Endodermal cell (in vitro differentiated cells): ENCODE measurements at regions not wholly inside any gene's neighbourhood (a gene's known extent, or its start where the extent isn't known, plus 50 kb on each side); places are given as distances from the start of the nearest gene placed in this dataset.

Experiments used
- DNase-seq: peaks from one replicate; pipeline ENCODE4 v3.0.0-alpha.2; 2017
- H3K27ac ChIP-seq: 2 replicates; pipeline ENCODE4 v1.5.1; 2013; ENCODE audit warnings: mild to moderate bottlenecking, low read depth, low read length, moderate library complexity
- H3K27me3 ChIP-seq: 2 replicates; pipeline ENCODE4 v1.6.1; 2013; ENCODE audit warnings: mild to moderate bottlenecking, low read length, moderate library complexity; ENCODE audit not compliant: insufficient read depth, control insufficient read depth, poor library complexity, severe bottlenecking
- H3K36me3 ChIP-seq: 2 replicates; pipeline ENCODE4 v1.7.0; 2013; ENCODE audit warnings: mild to moderate bottlenecking, low read length, moderate library complexity; ENCODE audit not compliant: control insufficient read depth, insufficient read depth
- H3K4me1 ChIP-seq: one replicate; pipeline ENCODE4 v1.7.0; 2013; ENCODE audit warnings: low read length; ENCODE audit not compliant: control insufficient read depth, insufficient read depth
- H3K4me3 ChIP-seq: 2 replicates; pipeline ENCODE4 v1.5.1; 2013; ENCODE audit warnings: mild to moderate bottlenecking, low read length, moderate library complexity
- H3K9ac ChIP-seq: 2 replicates; pipeline ENCODE4 v1.6.1; 2013; ENCODE audit warnings: mild to moderate bottlenecking, low read length, moderate library complexity; ENCODE audit not compliant: poor library complexity, severe bottlenecking; ENCODE audit errors: extremely low read depth
- H3K9me3 ChIP-seq: 2 replicates; pipeline ENCODE4 v1.6.1; 2013; ENCODE audit warnings: mild to moderate bottlenecking, low read length, moderate library complexity; ENCODE audit not compliant: control insufficient read depth
- H3K27ac Mint-ChIP-seq: 2 replicates; pipeline ENCODE4 v1.8.0; 2020; ENCODE audit warnings: mixed read lengths
- H3K27me3 Mint-ChIP-seq: 2 replicates; pipeline ENCODE4 v1.8.0; 2021; ENCODE audit warnings: mild to moderate bottlenecking, mixed read lengths; ENCODE audit not compliant: insufficient read depth
- H3K36me3 Mint-ChIP-seq: 2 replicates; pipeline ENCODE4 v1.8.0; 2020; ENCODE audit warnings: low read depth, mixed read lengths
- H3K4me1 Mint-ChIP-seq: 2 replicates; pipeline ENCODE4 v1.8.0; 2020; ENCODE audit warnings: mixed read lengths
- H3K4me3 Mint-ChIP-seq: 2 replicates; pipeline ENCODE4 v1.8.0; 2020; ENCODE audit warnings: mild to moderate bottlenecking, moderate library complexity, mixed read lengths
- H3K9me3 Mint-ChIP-seq: 2 replicates; pipeline ENCODE4 v1.8.0; 2020; ENCODE audit warnings: mild to moderate bottlenecking, mixed read lengths
- CTCF ChIP-seq: fragments of 200-600 bp; sonication (generic); conservative IDR thresholded peaks from 2 replicates; pipeline ENCODE4 v1.5.0; 2021; ENCODE audit warnings: antibody characterized with exemption, mild to moderate bottlenecking
- WGBS, 2 experiments: methylation state at CpG; one replicate each; pipeline versions ENCODE4 v1.1.5 to v1.1.7; 2013; ENCODE audit warnings: missing lambda C conversion rate in 2 of 2, mixed read lengths in 1 of 2; ENCODE audit not compliant: insufficient coverage in 1 of 2, insufficient read length in 1 of 2; 5-methylcytosine and 5-hydroxymethylcytosine counted together

GRCh38 chr2:185894223-185894622 is 155.6 kb downstream of the FSIP2 start:
- H3K9ac ChIP-seq, result no peak overlapping the region
- H3K4me3 ChIP-seq, result no peak overlapping the region
- no peak for DNase-seq
- Mint-ChIP-seq H3K4me1 (no peaks in the 10 kb centered on the region), H3K9me3 (no peaks in the 10 kb centered on the region), H3K36me3 (no peaks in the 10 kb centered on the region), H3K27ac (no peak overlapping the region), H3K4me3 (no peak overlapping the region), H3K27me3 (no peaks in the 10 kb centered on the region)
- no peak for TF ChIP-seq CTCF
- no peaks in the 10 kb centered on the region for H3K36me3 ChIP-seq
- no peaks in the 10 kb centered on the region for H3K9me3 ChIP-seq
- H3K27me3 ChIP-seq, result no peaks in the 10 kb centered on the region
- no peaks in the 10 kb centered on the region for H3K4me1 ChIP-seq
- no peak overlapping the region for H3K27ac ChIP-seq
- WGBS, 2 experiments, result 71% methylated on average over 1 of the region's 2 CpGs; no CpG with 5 or more reads in 1 of the 2 experiments

GRCh38 chr2:185895828-185896693 is 157.5 kb downstream of the FSIP2 start:
- Histone ChIP-seq H3K4me1 (no peaks in the 10 kb centered on the region), H3K27ac (no peak overlapping the region), H3K36me3 (no peaks in the 10 kb centered on the region), H3K9me3 (no peaks in the 10 kb centered on the region), H3K27me3 (no peaks in the 10 kb centered on the region), H3K4me3 (no peak overlapping the region), H3K9ac (no peak overlapping the region)
- Mint-ChIP-seq H3K27me3 (no peaks in the 10 kb centered on the region), H3K27ac (no peak overlapping the region), H3K36me3 (no peaks in the 10 kb centered on the region), H3K9me3 (no peaks in the 10 kb centered on the region), H3K4me3 (no peak overlapping the region), H3K4me1 (no peaks in the 10 kb centered on the region)
- no peak for DNase-seq
- no peak for TF ChIP-seq CTCF
- WGBS, 2 experiments, result 91 to 100% methylated on average over 3 to 5 of the region's 5 CpGs

GRCh38 chr2:185899366-185899765 is 160.8 kb downstream of the FSIP2 start:
- Histone ChIP-seq H3K9me3 (no peaks in the 10 kb centered on the region), H3K27ac (no peak overlapping the region), H3K4me1 (no peaks in the 10 kb centered on the region), H3K4me3 (no peak overlapping the region), H3K36me3 (no peaks in the 10 kb centered on the region), H3K27me3 (no peaks in the 10 kb centered on the region), H3K9ac (no peak overlapping the region)
- no peak for TF ChIP-seq CTCF
- Mint-ChIP-seq H3K9me3 (no peaks in the 10 kb centered on the region), H3K36me3 (no peaks in the 10 kb centered on the region), H3K4me3 (no peak overlapping the region), H3K27me3 (no peaks in the 10 kb centered on the region), H3K27ac (no peak overlapping the region), H3K4me1 (no peaks in the 10 kb centered on the region)
- WGBS, 2 experiments, result 83 to 100% methylated on average over 1 of the region's 1 CpG
- DNase-seq, result no peak
